GM12891 (cell line): ENCODE measurements at regions not wholly inside any gene's neighbourhood (a gene's known extent, or its start where the extent isn't known, plus 50 kb on each side); places are given as distances from the start of the nearest gene placed in this dataset.
"Not testable (repeated sequence)": the region's sequence is repeated elsewhere in the genome, so short reads cannot be mapped to it uniquely, and the experiment has no call there.

Experiments used
- PAX5 ChIP-seq: IDR thresholded peaks from 2 replicates; pipeline ENCODE4 v1.6.1; 2011; ENCODE audit warnings: low read length, moderate library complexity, mild to moderate bottlenecking; ENCODE audit not compliant: insufficient read depth, severe bottlenecking
- POLR2A ChIP-seq: IDR thresholded peaks from 2 replicates; pipeline ENCODE4 v1.6.1; 2011; ENCODE audit warnings: low read depth, low read length, control low read depth
- POLR2AphosphoS5 ChIP-seq: IDR thresholded peaks from 2 replicates; pipeline ENCODE4 v1.6.1; 2011; ENCODE audit warnings: low read depth, low read length, control low read depth
- POU2F2 ChIP-seq: IDR thresholded peaks from 2 replicates; pipeline ENCODE4 v1.6.1; 2011; ENCODE audit warnings: low read depth, mild to moderate bottlenecking, control low read depth, low read length, moderate library complexity
- SPI1 ChIP-seq: IDR thresholded peaks from 2 replicates; pipeline ENCODE4 v1.6.1; 2011; ENCODE audit warnings: low read depth, low read length, control low read depth
- TAF1 ChIP-seq: IDR thresholded peaks from 2 replicates; pipeline ENCODE4 v1.6.1; 2011; ENCODE audit warnings: low read depth, low read length, control low read depth

DNA sequence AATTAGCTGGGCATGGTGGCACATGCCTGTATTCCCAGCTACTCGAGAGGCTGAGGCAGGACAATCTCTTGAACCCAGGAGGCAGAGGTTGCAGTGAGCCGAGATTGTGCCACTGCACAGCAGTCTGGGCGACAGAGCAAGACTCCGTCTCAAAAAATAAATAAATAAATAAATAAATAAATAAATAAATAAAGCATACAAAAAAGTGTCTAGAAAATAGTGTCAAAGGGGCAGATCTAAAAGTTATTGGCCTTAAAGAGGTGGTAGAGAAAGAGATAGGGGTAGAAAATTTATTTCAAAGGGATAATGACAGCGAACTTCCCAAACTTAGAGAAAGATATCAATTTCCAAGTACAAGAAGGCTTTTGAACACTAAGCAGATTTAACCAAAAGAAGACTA is 1160.6 kb upstream of the DIAPH2 start:
- not testable (repeated sequence) for TF ChIP-seq POLR2A, POLR2AphosphoS5, SPI1, TAF1, PAX5, POU2F2
